GM18505 (cell line): ENCODE measurements at regions not wholly inside any gene's neighbourhood (a gene's known extent, or its start where the extent isn't known, plus 50 kb on each side); places are given as distances from the start of the nearest gene placed in this dataset.
"Not testable (repeated sequence)": the region's sequence is repeated elsewhere in the genome, so short reads cannot be mapped to it uniquely, and the experiment has no call there.

Experiments
- ATAC-seq: cut with Tn5 transposase; IDR thresholded peaks from one replicate; pipeline ENCODE4 v1.9.1; 2021; ENCODE audit not compliant: unreplicated experiment
- POLR2A ChIP-seq: IDR thresholded peaks from 4 replicates; pipeline ENCODE4 v1.6.1; 2011; ENCODE audit warnings: borderline replicate concordance; ENCODE audit not compliant: insufficient read depth, insufficient read length; ENCODE audit errors: extremely low read depth

- ATAC-seq = peak; percentile 73
- TF ChIP-seq POLR2A = no peak
Observed at GRCh38 chr7:104956753-104957450, 57.1 kb upstream of the KMT2E start.

GRCh38 chr7:104958371-104958865, 55.6 kb upstream of the KMT2E start:
- no peak for ATAC-seq
- TF ChIP-seq POLR2A = no peak

GRCh38 chr7:104959483-104959882, 54.5 kb upstream of the KMT2E start:
- not testable (repeated sequence) for ATAC-seq

- no peak for TF ChIP-seq POLR2A
- ATAC-seq = peak; percentile 52
Observed at GRCh38 chr7:104960741-104961448, 53.1 kb upstream of the KMT2E start.

GRCh38 chr7:104961821-104962220, 52.2 kb upstream of the KMT2E start:
- TF ChIP-seq POLR2A = no peak
- ATAC-seq = no peak

GRCh38 chr7:104962781-104963180, 51.2 kb upstream of the KMT2E start:
- ATAC-seq = no peak
- TF ChIP-seq POLR2A = no peak

GRCh38 chr7:104963378-104963990, 50.5 kb upstream of the KMT2E start:
- no peak for TF ChIP-seq POLR2A
- ATAC-seq = no peak

- ATAC-seq = no peak
- no peak for TF ChIP-seq POLR2A
Observed at GRCh38 chr7:104963991-104964385, 50.0 kb upstream of the KMT2E start.
